Liver (tissue), 8 donors: ENCODE measurements at regions not wholly inside any gene's neighbourhood (a gene's known extent, or its start where the extent isn't known, plus 50 kb on each side); places are given as distances from the start of the nearest gene placed in this dataset.
A peak's percentile ranks its signal among the peaks of the same experiment; 100 is the strongest.

ENCODE experiments used
- DNase-seq: peaks from one replicate; pipeline ENCODE4 v3.0.0-alpha.2; 2017; ENCODE audit warnings: low spot score
- H3K27ac ChIP-seq, 2 donors: one replicate each; pipeline ENCODE4 v1.7.0; 2013; ENCODE audit warnings: inconsistent platforms in 2 of 2, low read length in 2 of 2, control low read depth in 1 of 2, low read depth in 1 of 2, mild to moderate bottlenecking in 1 of 2
- H3K27me3 ChIP-seq, 4 donors: one replicate each; pipeline versions ENCODE4 v1.6.1 to v1.7.0; 2013; ENCODE audit warnings: low read length in 3 of 4, inconsistent platforms in 1 of 4, mild to moderate bottlenecking in 1 of 4, moderate library complexity in 1 of 4; ENCODE audit not compliant: control insufficient read depth in 4 of 4, insufficient read depth in 4 of 4
- H3K36me3 ChIP-seq, 4 donors: one replicate each; pipeline versions ENCODE4 v1.6.1 to v1.7.0; 2013; ENCODE audit warnings: low read length in 3 of 4, mild to moderate bottlenecking in 3 of 4, low read depth in 1 of 4, moderate library complexity in 1 of 4; ENCODE audit not compliant: control insufficient read depth in 4 of 4, insufficient read depth in 3 of 4
- H3K4me1 ChIP-seq, 4 donors: one replicate each; pipeline versions ENCODE4 v1.6.1 to v1.7.0; 2013; ENCODE audit warnings: low read length in 3 of 4, mild to moderate bottlenecking in 3 of 4, moderate library complexity in 1 of 4; ENCODE audit not compliant: control insufficient read depth in 4 of 4, insufficient read depth in 4 of 4
- H3K4me3 ChIP-seq, 3 donors: one replicate each; pipeline versions ENCODE4 v1.6.1 to v1.7.0; 2013; ENCODE audit warnings: low read length in 3 of 3, control low read depth in 1 of 3, low read depth in 1 of 3, mild to moderate bottlenecking in 1 of 3
- H3K9ac ChIP-seq, 2 donors: one replicate each; pipeline ENCODE4 v1.7.0; 2013; ENCODE audit warnings: low read length in 2 of 2, mild to moderate bottlenecking in 2 of 2, moderate library complexity in 2 of 2, control low read depth in 1 of 2, low read depth in 1 of 2
- H3K9me3 ChIP-seq, 4 donors: one replicate each; pipeline versions ENCODE4 v1.6.1 to v1.7.0; 2013; ENCODE audit warnings: low read length in 3 of 4; ENCODE audit not compliant: control insufficient read depth in 4 of 4
- EGR1 ChIP-seq, 2 donors: IDR thresholded peaks; 2 replicates each; pipeline ENCODE4 v1.6.1; 2016 to 2018; ENCODE audit warnings: antibody characterized with exemption in 2 of 2, low read depth in 2 of 2
- FOXA2 ChIP-seq: IDR thresholded peaks from 2 replicates; pipeline ENCODE4 v1.6.1; 2016; ENCODE audit warnings: antibody characterized with exemption
- GABPA ChIP-seq, 2 donors: IDR thresholded peaks in 1 of 2; conservative IDR thresholded peaks in 1 of 2; 2 replicates each; pipeline ENCODE4 v1.6.1; 2016; ENCODE audit warnings: antibody characterized with exemption in 2 of 2, mild to moderate bottlenecking in 1 of 2, moderate library complexity in 1 of 2
- HNF4A ChIP-seq, 2 donors: conservative IDR thresholded peaks; 2 replicates each; pipeline ENCODE4 v1.6.1; 2016; ENCODE audit warnings: antibody characterized with exemption in 2 of 2, mild to moderate bottlenecking in 2 of 2
- RAD21 ChIP-seq, 2 donors: IDR thresholded peaks; 2 replicates each; pipeline ENCODE4 v1.6.1; 2016; ENCODE audit warnings: antibody characterized with exemption in 2 of 2, mild to moderate bottlenecking in 2 of 2
- YY1 ChIP-seq: IDR thresholded peaks from 2 replicates; pipeline ENCODE4 v1.6.1; 2016; ENCODE audit warnings: antibody characterized with exemption, mild to moderate bottlenecking
- WGBS: extraction: QIAGEN DNeasy Blood & Tissue Kit; methylation state at CpG from one replicate; pipeline ENCODE4 v1.1.7; 2013; 5-methylcytosine and 5-hydroxymethylcytosine counted together
- TF ChIP-seq, protein P1 (sequence below): IDR thresholded peaks from 2 replicates; pipeline ENCODE4 v1.6.1; 2016; ENCODE audit warnings: antibody characterized with exemption
- TF ChIP-seq, protein P2 (sequence below): IDR thresholded peaks from 2 replicates; pipeline ENCODE4 v1.6.1; 2016; ENCODE audit warnings: antibody characterized with exemption
- TF ChIP-seq, protein P3 (sequence below): IDR thresholded peaks from 2 replicates; pipeline ENCODE4 v1.6.1; 2016; ENCODE audit warnings: antibody characterized with exemption
- TF ChIP-seq, protein P4 (sequence below): fragments of 150-350 bp; IDR thresholded peaks from 2 replicates; pipeline ENCODE4 v1.5.1; 2017; ENCODE audit warnings: improper control_type of control experiment, low read depth, low read length; ENCODE audit not compliant: missing input control
- donor health status: healthy.
- donor health status: healthy.
- donor health status: healthy.
- donor health status: healthy.
- donor health status: healthy.

DNA sequence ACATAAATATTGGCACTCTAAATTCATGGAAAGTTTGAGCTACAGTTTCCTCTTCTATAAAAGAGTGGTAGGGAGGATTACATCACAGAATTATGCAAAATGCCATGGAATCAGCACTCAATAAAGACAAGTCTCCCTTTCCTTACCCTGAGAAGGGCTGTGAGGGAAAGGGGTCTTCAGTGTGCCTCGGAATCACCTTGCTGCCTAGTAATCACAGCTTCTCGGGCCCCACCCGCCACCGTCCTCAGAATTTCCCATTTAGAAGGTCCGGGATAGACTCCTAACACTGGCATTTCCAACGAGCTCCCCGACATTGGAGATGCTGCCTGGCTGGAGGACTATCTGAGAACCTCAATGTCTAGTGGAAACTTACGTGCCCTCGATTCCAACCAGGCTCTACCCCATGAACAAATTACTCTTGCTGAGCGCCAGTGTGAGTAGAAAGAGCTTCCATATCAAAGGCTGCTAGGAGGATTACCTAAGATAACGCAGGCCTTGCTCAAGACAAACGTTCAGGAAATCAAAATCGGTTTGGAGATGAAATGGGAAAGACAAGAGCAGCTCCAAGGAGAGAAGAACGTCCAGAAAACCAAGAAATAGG lies 92.1 kb upstream of the CHD2 start:
- DNase-seq: no peak
- peak overlapping the region; percentile 88 to 100 for H3K27ac ChIP-seq
- peak overlapping the region; percentile 29 to 65 (median 63) for H3K4me3 ChIP-seq
- peaks cover 2 to 26% (median 13%) of the 10 kb centered on the region in 4 donors for H3K4me1 ChIP-seq
- no peaks in the 10 kb centered on the region for H3K36me3 ChIP-seq
- peak overlapping the region; percentile 30 to 99 for H3K9ac ChIP-seq
- H3K27me3 ChIP-seq: no peaks in the 10 kb centered on the region
- 40% methylated on average over 14 of the region's 14 CpGs for WGBS
- TF ChIP-seq EGR1 (IDR thresholded peaks at IDR 0.05; ENCODE audit: low read depth in 2 of 2): no peak
- TF ChIP-seq RAD21 (IDR thresholded peaks at IDR 0.05): no peak
- no peak for TF ChIP-seq YY1
- TF ChIP-seq, protein P1, sequence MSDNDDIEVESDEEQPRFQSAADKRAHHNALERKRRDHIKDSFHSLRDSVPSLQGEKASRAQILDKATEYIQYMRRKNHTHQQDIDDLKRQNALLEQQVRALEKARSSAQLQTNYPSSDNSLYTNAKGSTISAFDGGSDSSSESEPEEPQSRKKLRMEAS: no peak
- no peak for TF ChIP-seq GABPA (IDR thresholded peaks at IDR 0.05 in 1 of 2, conservative IDR thresholded peaks at IDR 0.05 in 1 of 2)
- TF ChIP-seq, protein P2, sequence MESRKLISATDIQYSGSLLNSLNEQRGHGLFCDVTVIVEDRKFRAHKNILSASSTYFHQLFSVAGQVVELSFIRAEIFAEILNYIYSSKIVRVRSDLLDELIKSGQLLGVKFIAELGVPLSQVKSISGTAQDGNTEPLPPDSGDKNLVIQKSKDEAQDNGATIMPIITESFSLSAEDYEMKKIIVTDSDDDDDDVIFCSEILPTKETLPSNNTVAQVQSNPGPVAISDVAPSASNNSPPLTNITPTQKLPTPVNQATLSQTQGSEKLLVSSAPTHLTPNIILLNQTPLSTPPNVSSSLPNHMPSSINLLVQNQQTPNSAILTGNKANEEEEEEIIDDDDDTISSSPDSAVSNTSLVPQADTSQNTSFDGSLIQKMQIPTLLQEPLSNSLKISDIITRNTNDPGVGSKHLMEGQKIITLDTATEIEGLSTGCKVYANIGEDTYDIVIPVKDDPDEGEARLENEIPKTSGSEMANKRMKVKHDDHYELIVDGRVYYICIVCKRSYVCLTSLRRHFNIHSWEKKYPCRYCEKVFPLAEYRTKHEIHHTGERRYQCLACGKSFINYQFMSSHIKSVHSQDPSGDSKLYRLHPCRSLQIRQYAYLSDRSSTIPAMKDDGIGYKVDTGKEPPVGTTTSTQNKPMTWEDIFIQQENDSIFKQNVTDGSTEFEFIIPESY: no peak
- no peak for TF ChIP-seq HNF4A (conservative IDR thresholded peaks at IDR 0.05)
- no peaks in the 10 kb centered on the region for H3K9me3 ChIP-seq

DNA sequence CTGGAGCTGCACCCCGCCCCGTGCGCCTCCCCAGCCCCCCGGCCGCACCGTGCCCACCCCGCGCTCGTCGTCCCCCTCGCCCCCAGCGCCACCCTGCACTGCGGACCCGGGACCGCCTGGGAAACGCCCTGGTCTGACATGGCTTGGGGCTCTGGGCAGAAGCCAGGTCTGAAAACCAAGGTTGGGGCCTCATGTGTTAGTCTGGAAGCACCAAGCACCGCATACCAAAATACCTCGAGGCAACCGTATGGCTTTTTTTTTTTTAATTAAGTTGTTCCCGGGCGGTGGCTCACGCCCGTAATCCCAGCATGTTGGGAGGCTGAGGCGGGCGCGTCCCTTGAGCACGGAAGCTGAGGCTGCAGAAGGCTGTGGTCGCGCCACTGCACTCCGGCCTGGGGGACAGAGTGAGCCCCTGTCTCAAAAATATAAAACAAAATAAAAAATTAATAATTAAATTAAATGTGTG lies 91.5 kb upstream of the CHD2 start:
- 3% methylated on average over 30 of the region's 30 CpGs for WGBS
- no peaks in the 10 kb centered on the region for H3K9me3 ChIP-seq
- H3K4me3 ChIP-seq: peak overlapping the region in 2 of 3 donors; percentile 63 to 65
- no peaks in the 10 kb centered on the region for H3K27me3 ChIP-seq
- TF ChIP-seq, protein P3, sequence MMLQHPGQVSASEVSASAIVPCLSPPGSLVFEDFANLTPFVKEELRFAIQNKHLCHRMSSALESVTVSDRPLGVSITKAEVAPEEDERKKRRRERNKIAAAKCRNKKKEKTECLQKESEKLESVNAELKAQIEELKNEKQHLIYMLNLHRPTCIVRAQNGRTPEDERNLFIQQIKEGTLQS: no peak
- TF ChIP-seq HNF4A (conservative IDR thresholded peaks at IDR 0.05): no peak
- TF ChIP-seq FOXA2: no peak
- TF ChIP-seq, protein P4, sequence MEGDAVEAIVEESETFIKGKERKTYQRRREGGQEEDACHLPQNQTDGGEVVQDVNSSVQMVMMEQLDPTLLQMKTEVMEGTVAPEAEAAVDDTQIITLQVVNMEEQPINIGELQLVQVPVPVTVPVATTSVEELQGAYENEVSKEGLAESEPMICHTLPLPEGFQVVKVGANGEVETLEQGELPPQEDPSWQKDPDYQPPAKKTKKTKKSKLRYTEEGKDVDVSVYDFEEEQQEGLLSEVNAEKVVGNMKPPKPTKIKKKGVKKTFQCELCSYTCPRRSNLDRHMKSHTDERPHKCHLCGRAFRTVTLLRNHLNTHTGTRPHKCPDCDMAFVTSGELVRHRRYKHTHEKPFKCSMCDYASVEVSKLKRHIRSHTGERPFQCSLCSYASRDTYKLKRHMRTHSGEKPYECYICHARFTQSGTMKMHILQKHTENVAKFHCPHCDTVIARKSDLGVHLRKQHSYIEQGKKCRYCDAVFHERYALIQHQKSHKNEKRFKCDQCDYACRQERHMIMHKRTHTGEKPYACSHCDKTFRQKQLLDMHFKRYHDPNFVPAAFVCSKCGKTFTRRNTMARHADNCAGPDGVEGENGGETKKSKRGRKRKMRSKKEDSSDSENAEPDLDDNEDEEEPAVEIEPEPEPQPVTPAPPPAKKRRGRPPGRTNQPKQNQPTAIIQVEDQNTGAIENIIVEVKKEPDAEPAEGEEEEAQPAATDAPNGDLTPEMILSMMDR: no peak
- TF ChIP-seq, protein P2: no peak
- TF ChIP-seq YY1: no peak
- peak overlapping the region; percentile 80 to 99 for H3K9ac ChIP-seq
- peak; percentile 68 for DNase-seq
- H3K36me3 ChIP-seq: no peaks in the 10 kb centered on the region
- peaks cover 0 to 23% (median 13%) of the 10 kb centered on the region in 4 donors for H3K4me1 ChIP-seq
- H3K27ac ChIP-seq: peak overlapping the region; percentile 88 to 100
